ENCODE measurements at regions not wholly inside any gene's neighbourhood (a gene's known extent, or its start where the extent isn't known, plus 50 kb on each side); places are given as distances from the start of the nearest gene placed in this dataset.

DNA sequence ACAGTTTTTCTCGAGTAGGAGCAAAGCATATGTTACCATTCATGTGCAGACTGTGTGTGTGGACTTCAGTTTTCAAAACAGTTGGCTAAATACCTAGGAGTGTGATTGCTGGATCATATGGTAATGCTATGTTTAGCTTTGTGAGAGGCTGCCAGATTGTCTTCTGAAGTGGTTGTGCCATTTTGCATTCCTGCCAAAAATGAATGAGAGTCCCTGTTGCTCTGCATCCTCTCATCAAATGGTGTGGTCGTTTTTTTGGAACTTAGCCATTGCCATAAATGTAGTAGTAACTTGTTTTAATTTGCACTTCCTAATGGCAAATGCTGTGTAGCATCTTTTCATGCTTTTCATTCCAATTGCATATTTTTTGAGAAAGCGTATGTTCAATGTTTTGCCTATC is 77.2 kb upstream of the NDN start:
- TF ChIP-seq, protein P1, sequence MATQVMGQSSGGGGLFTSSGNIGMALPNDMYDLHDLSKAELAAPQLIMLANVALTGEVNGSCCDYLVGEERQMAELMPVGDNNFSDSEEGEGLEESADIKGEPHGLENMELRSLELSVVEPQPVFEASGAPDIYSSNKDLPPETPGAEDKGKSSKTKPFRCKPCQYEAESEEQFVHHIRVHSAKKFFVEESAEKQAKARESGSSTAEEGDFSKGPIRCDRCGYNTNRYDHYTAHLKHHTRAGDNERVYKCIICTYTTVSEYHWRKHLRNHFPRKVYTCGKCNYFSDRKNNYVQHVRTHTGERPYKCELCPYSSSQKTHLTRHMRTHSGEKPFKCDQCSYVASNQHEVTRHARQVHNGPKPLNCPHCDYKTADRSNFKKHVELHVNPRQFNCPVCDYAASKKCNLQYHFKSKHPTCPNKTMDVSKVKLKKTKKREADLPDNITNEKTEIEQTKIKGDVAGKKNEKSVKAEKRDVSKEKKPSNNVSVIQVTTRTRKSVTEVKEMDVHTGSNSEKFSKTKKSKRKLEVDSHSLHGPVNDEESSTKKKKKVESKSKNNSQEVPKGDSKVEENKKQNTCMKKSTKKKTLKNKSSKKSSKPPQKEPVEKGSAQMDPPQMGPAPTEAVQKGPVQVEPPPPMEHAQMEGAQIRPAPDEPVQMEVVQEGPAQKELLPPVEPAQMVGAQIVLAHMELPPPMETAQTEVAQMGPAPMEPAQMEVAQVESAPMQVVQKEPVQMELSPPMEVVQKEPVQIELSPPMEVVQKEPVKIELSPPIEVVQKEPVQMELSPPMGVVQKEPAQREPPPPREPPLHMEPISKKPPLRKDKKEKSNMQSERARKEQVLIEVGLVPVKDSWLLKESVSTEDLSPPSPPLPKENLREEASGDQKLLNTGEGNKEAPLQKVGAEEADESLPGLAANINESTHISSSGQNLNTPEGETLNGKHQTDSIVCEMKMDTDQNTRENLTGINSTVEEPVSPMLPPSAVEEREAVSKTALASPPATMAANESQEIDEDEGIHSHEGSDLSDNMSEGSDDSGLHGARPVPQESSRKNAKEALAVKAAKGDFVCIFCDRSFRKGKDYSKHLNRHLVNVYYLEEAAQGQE (IDR thresholded peaks at IDR 0.05; ENCODE audit: borderline replicate concordance), result no peak
- TF ChIP-seq, protein P2, sequence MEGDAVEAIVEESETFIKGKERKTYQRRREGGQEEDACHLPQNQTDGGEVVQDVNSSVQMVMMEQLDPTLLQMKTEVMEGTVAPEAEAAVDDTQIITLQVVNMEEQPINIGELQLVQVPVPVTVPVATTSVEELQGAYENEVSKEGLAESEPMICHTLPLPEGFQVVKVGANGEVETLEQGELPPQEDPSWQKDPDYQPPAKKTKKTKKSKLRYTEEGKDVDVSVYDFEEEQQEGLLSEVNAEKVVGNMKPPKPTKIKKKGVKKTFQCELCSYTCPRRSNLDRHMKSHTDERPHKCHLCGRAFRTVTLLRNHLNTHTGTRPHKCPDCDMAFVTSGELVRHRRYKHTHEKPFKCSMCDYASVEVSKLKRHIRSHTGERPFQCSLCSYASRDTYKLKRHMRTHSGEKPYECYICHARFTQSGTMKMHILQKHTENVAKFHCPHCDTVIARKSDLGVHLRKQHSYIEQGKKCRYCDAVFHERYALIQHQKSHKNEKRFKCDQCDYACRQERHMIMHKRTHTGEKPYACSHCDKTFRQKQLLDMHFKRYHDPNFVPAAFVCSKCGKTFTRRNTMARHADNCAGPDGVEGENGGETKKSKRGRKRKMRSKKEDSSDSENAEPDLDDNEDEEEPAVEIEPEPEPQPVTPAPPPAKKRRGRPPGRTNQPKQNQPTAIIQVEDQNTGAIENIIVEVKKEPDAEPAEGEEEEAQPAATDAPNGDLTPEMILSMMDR (IDR thresholded peaks at IDR 0.05; ENCODE audit: poor library complexity, severe bottlenecking), result no peak
- TF ChIP-seq TAF1 (IDR thresholded peaks at IDR 0.05; ENCODE audit: low read depth) (no peak), EP300 (conservative IDR thresholded peaks at IDR 0.05; ENCODE audit: poor library complexity, severe bottlenecking) (no peak), EZH2 (IDR thresholded peaks at IDR 0.05; ENCODE audit: borderline replicate concordance, insufficient read depth, low read length, poor library complexity, severe bottlenecking) (no peak), SMC3 (conservative IDR thresholded peaks at IDR 0.05; ENCODE audit: poor library complexity) (no peak)

Measured in neural cell (in vitro differentiated cells).